ENCODE measurements at regions not wholly inside any gene's neighbourhood (a gene's known extent, or its start where the extent isn't known, plus 50 kb on each side); places are given as distances from the start of the nearest gene placed in this dataset.

DNA sequence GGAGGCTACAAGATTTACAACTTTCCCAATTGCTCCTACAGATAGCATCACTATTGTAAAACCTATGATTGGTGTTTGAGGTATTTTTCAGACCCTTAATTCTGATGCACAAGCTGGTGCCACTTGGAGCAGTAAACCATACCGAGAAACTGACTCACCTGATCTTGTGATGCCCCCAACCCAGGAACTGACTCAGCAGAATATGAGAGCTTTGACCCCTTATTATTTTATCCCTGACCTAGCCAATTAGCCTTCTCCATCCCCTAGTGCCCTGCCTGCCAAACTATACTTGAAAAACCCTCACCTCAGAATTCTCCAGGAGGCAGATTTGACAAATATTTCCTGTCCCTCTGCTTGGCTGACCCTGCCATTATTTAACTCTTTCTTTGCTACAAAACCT, 585.9 kb upstream of the GHITM start:
- H3K9me3 Mint-ChIP-seq: peaks cover 14% of the 10 kb centered on the region; the same call in 1 of the 2 replicates
- no peaks in the 10 kb centered on the region for H3K27me3 Mint-ChIP-seq (ENCODE audit: insufficient read depth)
- no peaks in the 10 kb centered on the region for H3K4me1 Mint-ChIP-seq (ENCODE audit: low read depth)
- DNase-seq: no peak
- H3K36me3 Mint-ChIP-seq (ENCODE audit: low read depth): no peaks in the 10 kb centered on the region
- no peak overlapping the region for H3K27ac Mint-ChIP-seq
- TF ChIP-seq CTCF (IDR thresholded peaks at IDR 0.05): no peak
- H3K4me3 Mint-ChIP-seq: no peak overlapping the region

GRCh38 chr10:83555264-83555663, 584.0 kb upstream of the GHITM start:
- H3K27ac Mint-ChIP-seq: no peak overlapping the region
- no peaks in the 10 kb centered on the region for H3K27me3 Mint-ChIP-seq (ENCODE audit: insufficient read depth)
- no peak for TF ChIP-seq CTCF (IDR thresholded peaks at IDR 0.05)
- no peak overlapping the region for H3K4me3 Mint-ChIP-seq
- no peaks in the 10 kb centered on the region for H3K36me3 Mint-ChIP-seq (ENCODE audit: low read depth)
- DNase-seq: no peak
- peaks cover 23% of the 10 kb centered on the region for H3K9me3 Mint-ChIP-seq
- H3K4me1 Mint-ChIP-seq (ENCODE audit: low read depth): no peaks in the 10 kb centered on the region

- Mint-ChIP-seq H3K27me3 (ENCODE audit: insufficient read depth) (no peaks in the 10 kb centered on the region; the same call in 1 of the 2 replicates), H3K27ac (no peak overlapping the region), H3K36me3 (ENCODE audit: low read depth) (no peaks in the 10 kb centered on the region), H3K4me1 (ENCODE audit: low read depth) (no peaks in the 10 kb centered on the region), H3K9me3 (peaks cover 51% of the 10 kb centered on the region), H3K4me3 (no peak overlapping the region)
- TF ChIP-seq CTCF (IDR thresholded peaks at IDR 0.05): no peak
- DNase-seq: no peak
Observed at GRCh38 chr10:83562381-83562780, 576.9 kb upstream of the GHITM start.

DNA sequence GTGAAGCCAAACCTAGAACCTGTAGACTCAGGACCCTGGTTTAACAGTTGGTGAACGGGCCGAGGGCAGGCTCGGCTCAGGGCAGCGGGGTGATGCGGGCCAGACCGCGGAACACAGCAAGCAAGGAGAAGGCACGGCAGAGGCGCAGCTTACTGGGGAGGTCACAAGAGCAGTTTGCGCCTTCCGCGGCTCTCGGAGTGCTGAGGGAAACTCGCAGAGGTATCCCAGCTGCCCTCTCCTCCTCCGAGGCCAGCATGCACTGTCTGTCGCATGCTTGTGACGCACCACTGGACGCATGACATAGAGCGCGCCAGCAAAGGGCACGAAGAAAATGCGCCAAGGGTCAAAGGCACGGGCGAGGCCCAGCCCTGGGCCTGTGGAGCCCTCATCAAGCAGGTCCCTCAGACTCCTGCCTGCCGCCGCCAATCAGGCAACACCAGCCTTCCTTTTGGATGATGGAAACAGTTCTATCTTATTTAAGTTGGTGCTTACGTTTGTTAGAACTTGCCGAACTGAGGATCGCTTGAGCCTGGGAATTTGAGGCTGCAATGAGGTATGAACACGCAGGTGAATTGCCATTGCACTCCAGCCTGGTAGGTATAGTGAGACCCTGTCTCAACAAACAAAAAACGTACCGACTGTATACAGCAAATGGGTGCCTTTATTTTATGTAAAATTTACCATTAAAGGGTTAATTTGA, 574.3 kb upstream of the GHITM start:
- TF ChIP-seq CTCF (IDR thresholded peaks at IDR 0.05): no peak
- Mint-ChIP-seq H3K9me3 (peaks cover 48% of the 10 kb centered on the region), H3K4me3 (no peak overlapping the region), H3K4me1 (ENCODE audit: low read depth) (no peaks in the 10 kb centered on the region), H3K27me3 (ENCODE audit: insufficient read depth) (no peaks in the 10 kb centered on the region; the same call in 1 of the 2 replicates), H3K27ac (no peak overlapping the region), H3K36me3 (ENCODE audit: low read depth) (no peaks in the 10 kb centered on the region)
- DNase-seq: no peak

GRCh38 chr10:83572036-83572435, 567.3 kb upstream of the GHITM start:
- no peak for TF ChIP-seq CTCF (IDR thresholded peaks at IDR 0.05)
- no peak overlapping the region for H3K27ac Mint-ChIP-seq
- no peaks in the 10 kb centered on the region for H3K4me1 Mint-ChIP-seq (ENCODE audit: low read depth)
- DNase-seq: no peak
- H3K36me3 Mint-ChIP-seq (ENCODE audit: low read depth): no peaks in the 10 kb centered on the region
- no peak overlapping the region for H3K4me3 Mint-ChIP-seq
- peaks cover 15% of the 10 kb centered on the region for H3K9me3 Mint-ChIP-seq
- peaks cover 2% of the 10 kb centered on the region; the same call in 1 of the 2 replicates for H3K27me3 Mint-ChIP-seq (ENCODE audit: insufficient read depth)
